Panc1 (cell line): ENCODE measurements at regions not wholly inside any gene's neighbourhood (a gene's known extent, or its start where the extent isn't known, plus 50 kb on each side); places are given as distances from the start of the nearest gene placed in this dataset.

Experiments used
- CTCF ChIP-seq: fragments of 450-650 bp; IDR thresholded peaks from 2 replicates; pipeline ENCODE4 v1.5.1; 2017; ENCODE audit warnings: mild to moderate bottlenecking
- POLR2AphosphoS5 ChIP-seq: IDR thresholded peaks from 2 replicates; pipeline ENCODE4 v1.6.1; 2012; ENCODE audit warnings: mild to moderate bottlenecking, low read depth, low read length, moderate library complexity
- REST ChIP-seq, 2 experiments: IDR thresholded peaks; 2 replicates each; pipeline ENCODE4 v1.6.1; 2011 to 2012; ENCODE audit warnings: low read depth in 2 of 2, control low read depth in 1 of 2, low read length in 1 of 2, mild to moderate bottlenecking in 1 of 2, moderate library complexity in 1 of 2; ENCODE audit not compliant: insufficient read depth in 1 of 2
- SIN3A ChIP-seq: IDR thresholded peaks from 2 replicates; pipeline ENCODE4 v1.6.1; 2012; ENCODE audit warnings: low read depth, mild to moderate bottlenecking, low read length, moderate library complexity, borderline replicate concordance; ENCODE audit not compliant: insufficient read depth

- TF ChIP-seq CTCF (no peak), POLR2AphosphoS5 (no peak), SIN3A (no peak), REST (IDR thresholded peaks at IDR 0.05; ENCODE audit: insufficient read depth in 1 of 2, low read depth in 2 of 2, low read length in 1 of 2) (no peak)
These were observed 242.4 kb upstream of the NR3C2 start for GRCh38 chr4:148684638-148685037.
